Epithelial cell of proximal tubule (primary cell): ENCODE measurements at regions not wholly inside any gene's neighbourhood (a gene's known extent, or its start where the extent isn't known, plus 50 kb on each side); places are given as distances from the start of the nearest gene placed in this dataset.
"Not testable (repeated sequence)": the region's sequence is repeated elsewhere in the genome, so short reads cannot be mapped to it uniquely, and the experiment has no call there.

Experiments
- DNase-seq: peaks from one replicate; pipeline ENCODE4 v3.0.0-alpha.2; 2011; ENCODE audit warnings: low read depth
- H3K4me3 ChIP-seq: 2 replicates; pipeline ENCODE4 v1.5.1; 2011; ENCODE audit warnings: low read depth, mild to moderate bottlenecking, low read length
- TF ChIP-seq, protein P1 (sequence below): conservative IDR thresholded peaks from 2 replicates; pipeline ENCODE4 v1.5.1; 2012; ENCODE audit warnings: low read depth, mild to moderate bottlenecking, low read length

DNA sequence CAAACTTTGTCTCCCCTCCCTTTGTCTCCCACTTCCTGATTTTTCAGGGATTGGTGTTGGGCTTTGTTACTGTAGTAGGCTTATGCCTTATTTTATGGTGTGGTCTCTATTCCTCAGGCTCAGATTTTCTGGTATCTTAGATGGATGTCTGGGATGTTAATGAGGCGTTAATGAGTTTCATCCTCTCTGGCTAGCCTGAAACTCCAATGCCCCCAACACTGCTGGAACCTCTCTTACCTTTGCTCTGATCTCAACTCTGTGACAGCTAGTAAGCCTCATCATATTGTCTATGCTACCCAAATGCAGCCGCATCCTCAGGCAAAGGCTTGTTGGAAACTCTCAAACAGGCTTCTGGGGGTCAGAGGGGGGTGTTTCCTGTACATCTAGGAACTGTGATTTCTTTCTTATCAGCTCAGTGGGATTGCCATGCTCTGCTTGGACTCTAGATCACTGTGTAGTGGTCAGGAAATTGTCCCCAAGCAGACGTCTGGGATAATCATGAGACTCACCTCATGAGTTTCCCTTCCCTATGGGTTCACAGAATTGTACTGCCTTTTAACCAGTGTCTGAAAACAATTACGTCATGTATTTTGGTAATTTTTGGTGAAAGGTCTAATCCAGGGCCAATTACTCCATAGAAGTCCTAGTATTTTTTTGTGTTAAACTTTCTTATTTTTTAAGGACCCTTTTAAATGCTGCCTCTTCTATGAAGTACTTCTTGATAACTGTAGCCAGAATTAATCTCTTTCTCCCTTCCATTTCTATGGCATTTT is 88.8 kb upstream of the TRPC7 start:
- no peak overlapping the region for H3K4me3 ChIP-seq
- TF ChIP-seq, protein P1, sequence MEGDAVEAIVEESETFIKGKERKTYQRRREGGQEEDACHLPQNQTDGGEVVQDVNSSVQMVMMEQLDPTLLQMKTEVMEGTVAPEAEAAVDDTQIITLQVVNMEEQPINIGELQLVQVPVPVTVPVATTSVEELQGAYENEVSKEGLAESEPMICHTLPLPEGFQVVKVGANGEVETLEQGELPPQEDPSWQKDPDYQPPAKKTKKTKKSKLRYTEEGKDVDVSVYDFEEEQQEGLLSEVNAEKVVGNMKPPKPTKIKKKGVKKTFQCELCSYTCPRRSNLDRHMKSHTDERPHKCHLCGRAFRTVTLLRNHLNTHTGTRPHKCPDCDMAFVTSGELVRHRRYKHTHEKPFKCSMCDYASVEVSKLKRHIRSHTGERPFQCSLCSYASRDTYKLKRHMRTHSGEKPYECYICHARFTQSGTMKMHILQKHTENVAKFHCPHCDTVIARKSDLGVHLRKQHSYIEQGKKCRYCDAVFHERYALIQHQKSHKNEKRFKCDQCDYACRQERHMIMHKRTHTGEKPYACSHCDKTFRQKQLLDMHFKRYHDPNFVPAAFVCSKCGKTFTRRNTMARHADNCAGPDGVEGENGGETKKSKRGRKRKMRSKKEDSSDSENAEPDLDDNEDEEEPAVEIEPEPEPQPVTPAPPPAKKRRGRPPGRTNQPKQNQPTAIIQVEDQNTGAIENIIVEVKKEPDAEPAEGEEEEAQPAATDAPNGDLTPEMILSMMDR: no peak
- DNase-seq: no peak

DNA sequence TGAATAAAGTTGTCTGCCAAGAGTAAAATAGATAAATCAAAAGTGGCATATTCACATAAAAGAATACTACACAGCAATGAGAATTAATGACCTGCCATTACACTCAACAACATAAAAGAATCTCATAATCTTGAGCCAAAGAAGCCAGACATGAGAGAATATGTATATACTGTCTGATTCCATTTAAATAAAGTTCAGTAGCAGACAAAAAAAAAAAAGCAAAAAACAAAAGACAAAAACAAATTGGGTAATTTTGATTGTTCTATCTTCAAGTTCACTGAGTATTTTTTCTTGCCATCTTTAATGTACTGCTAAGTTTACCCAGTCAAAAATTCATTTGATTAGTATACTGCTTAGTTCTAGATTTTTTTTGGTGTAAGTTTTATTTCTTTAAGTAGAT is 87.9 kb upstream of the TRPC7 start:
- TF ChIP-seq, protein P1: no peak
- no peak overlapping the region for H3K4me3 ChIP-seq

DNA sequence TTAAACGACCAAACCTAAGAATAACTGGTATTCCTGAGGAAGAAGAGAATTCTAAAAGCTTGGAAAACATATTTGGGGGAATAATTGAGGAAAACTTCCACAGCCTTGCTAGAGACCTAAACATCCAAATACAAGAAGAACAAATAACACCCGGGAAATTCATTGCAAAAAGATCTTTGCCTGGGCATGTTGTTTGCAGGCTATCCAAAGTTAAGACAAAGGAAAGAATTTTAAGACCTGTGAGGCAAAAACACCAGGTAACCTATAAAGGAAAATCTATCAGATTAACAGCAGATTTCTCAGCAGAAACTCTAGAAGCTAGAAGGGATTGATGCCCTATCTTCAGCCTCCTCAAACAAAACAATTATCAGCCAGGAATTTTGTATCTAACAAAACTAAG is 82.2 kb upstream of the TRPC7 start:
- H3K4me3 ChIP-seq, DNase-seq: not testable (repeated sequence)

More for the DNA sequence above, 87.9 kb upstream of the TRPC7 start:
- no peak for DNase-seq

DNA sequence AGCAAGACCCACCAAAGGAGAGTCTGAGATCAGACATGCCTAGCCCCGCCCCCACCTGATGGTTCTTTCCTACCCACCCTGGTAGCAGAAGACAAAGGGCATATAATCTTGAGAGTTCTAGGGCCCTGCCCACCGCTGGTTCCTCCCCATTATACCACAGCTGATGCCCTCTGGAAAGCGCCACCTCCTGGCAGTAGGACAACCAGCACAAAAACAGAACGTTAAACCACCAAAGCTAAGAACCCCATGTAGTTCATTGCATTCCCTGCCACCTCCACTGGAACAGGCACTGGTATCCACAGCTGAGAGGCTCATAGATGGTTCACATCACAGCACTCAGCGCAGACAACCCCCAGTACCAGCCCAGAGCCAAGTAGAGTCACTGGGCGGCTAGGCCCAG is 81.2 kb upstream of the TRPC7 start:
- no peak overlapping the region for H3K4me3 ChIP-seq
- no peak for DNase-seq
- TF ChIP-seq, protein P1: peak; percentile 31

DNA sequence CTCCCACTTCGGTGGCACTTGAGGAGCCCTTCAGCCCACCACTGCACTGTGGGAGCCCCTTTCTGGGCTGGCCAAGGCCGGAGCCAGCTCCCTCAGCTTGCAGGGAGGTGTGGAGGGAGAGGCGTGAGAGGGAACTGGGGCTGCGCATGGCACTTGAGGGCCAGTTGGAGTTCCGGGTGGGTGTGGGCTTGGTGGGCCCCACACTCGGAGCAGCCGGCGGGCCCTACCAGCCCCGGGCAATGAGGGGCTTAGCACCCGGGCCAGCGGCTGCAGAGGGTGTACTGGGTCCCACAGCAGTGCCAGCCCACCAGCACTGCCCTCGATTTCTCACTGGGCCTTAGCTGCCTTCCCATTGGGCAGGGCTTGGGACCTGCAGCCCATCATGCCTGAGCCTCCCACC is 78.8 kb upstream of the TRPC7 start:
- not testable (repeated sequence) for H3K4me3 ChIP-seq, DNase-seq

DNA sequence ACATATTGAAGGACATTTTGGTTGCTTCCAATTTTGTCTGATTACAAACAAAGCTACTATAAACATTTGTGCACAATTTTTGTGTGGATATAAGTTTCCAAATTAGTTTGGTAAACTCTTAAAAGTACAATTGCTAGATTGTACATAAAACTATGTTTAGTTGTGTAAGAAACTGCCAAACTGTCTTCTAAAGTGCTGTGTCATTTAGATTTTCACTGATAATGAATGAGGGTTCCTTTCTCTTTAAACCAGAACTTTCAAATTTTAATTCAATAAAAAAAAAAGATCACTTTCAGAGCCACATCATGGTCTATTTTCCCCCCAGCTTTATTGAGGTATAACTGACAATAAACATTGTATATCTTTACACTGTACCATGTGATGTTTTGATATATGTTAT is 74.0 kb upstream of the TRPC7 start:
- TF ChIP-seq, protein P1: no peak
- no peak overlapping the region for H3K4me3 ChIP-seq
- DNase-seq: no peak

DNA sequence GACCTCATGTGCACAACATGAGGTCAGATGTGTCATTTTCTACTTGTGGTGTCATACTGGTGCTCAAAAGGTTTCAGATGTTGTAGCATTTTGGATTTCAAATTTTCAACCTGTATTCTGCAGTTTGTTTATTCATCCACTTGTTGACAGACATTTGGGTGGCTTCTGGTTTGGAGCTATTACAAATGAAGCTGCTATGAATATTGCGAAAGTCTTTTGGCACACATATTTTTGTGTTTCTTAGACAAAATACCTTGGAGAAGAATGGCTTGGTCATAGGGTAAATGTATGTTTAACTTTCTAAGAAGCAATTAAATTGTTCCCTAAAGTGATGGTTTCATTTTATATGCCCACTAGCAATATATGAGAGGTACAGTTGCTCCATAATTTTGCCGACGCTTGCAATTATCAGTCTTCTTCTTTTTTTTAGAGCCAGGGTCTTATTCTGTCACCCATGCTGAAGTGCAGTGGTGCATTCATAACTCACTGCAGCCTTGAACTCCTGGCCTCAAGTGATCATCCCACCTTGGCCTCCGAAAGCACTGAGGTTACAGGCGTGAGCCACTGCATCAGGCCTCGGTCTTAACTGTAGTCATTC is 70.7 kb upstream of the TRPC7 start:
- TF ChIP-seq, protein P1: no peak
- no peak for DNase-seq
- no peak overlapping the region for H3K4me3 ChIP-seq

DNA sequence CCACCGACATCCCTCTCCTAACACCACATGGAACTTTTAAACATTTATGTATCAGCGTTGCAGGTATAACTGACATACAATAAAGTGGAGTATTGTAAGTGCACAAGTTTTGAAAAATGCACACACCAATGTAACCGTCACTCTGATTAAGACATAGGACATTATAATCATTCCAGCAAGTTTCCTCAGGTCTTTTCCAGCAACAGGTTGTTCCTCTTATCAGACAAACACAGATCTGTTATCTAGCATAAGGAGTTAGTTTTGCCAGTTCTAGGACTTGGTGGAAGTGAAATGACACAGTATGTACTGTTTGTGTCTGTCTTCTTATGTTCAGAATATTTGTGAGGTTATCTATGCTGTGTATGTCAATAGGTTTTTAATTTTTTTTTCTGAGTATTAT is 69.5 kb upstream of the TRPC7 start:
- TF ChIP-seq, protein P1: no peak
- DNase-seq: no peak
- H3K4me3 ChIP-seq: no peak overlapping the region
